ENCODE measurements at regions not wholly inside any gene's neighbourhood (a gene's known extent, or its start where the extent isn't known, plus 50 kb on each side); places are given as distances from the start of the nearest gene placed in this dataset.

- peaks cover 1% of the 10 kb centered on the region for H3K27me3 Mint-ChIP-seq
- H3K4me3 Mint-ChIP-seq: no peak overlapping the region
- no peaks in the 10 kb centered on the region for H3K36me3 Mint-ChIP-seq
- H3K27ac Mint-ChIP-seq: no peak overlapping the region
- peaks cover 5 to 10% (median 6%) of the 10 kb centered on the region in 3 donors for H3K9me3 Mint-ChIP-seq
- no peaks in the 10 kb centered on the region for H3K4me1 Mint-ChIP-seq
Measured at GRCh38 chr1:79807816-79808215, 801.3 kb upstream of the ADGRL4 start.

- peaks cover 0 to 7% (median 4%) of the 10 kb centered on the region in 3 donors for H3K4me1 Mint-ChIP-seq
- H3K9me3 Mint-ChIP-seq: peaks cover 0 to 9% (median 0%) of the 10 kb centered on the region in 3 donors
- no peak overlapping the region for H3K4me3 Mint-ChIP-seq
- H3K27me3 Mint-ChIP-seq: no peaks in the 10 kb centered on the region
- peaks cover 2% of the 10 kb centered on the region for H3K36me3 Mint-ChIP-seq
- no peak overlapping the region for H3K27ac Mint-ChIP-seq
Measured at GRCh38 chr1:79797487-79797886, 791.0 kb upstream of the ADGRL4 start.

GRCh38 chr1:79796434-79796833 lies 789.9 kb upstream of the ADGRL4 start:
- Mint-ChIP-seq H3K9me3 (peaks cover 0 to 9% (median 0%) of the 10 kb centered on the region in 3 donors), H3K4me1 (peaks cover 0 to 11% (median 4%) of the 10 kb centered on the region in 3 donors), H3K4me3 (no peak overlapping the region), H3K36me3 (peaks cover 2% of the 10 kb centered on the region), H3K27me3 (no peaks in the 10 kb centered on the region), H3K27ac (no peak overlapping the region)

GRCh38 chr1:79792219-79792930 lies 785.8 kb upstream of the ADGRL4 start:
- Mint-ChIP-seq H3K27me3 (no peaks in the 10 kb centered on the region), H3K36me3 (no peaks in the 10 kb centered on the region), H3K9me3 (peaks cover 0 to 9% (median 0%) of the 10 kb centered on the region in 3 donors), H3K4me3 (no peak overlapping the region), H3K27ac (no peak overlapping the region), H3K4me1 (peaks cover 0 to 11% (median 4%) of the 10 kb centered on the region in 3 donors)

GRCh38 chr1:79791488-79792218 lies 785.1 kb upstream of the ADGRL4 start:
- H3K27me3 Mint-ChIP-seq: no peaks in the 10 kb centered on the region
- H3K27ac Mint-ChIP-seq: no peak overlapping the region
- no peaks in the 10 kb centered on the region for H3K36me3 Mint-ChIP-seq
- peaks cover 0 to 9% (median 0%) of the 10 kb centered on the region in 3 donors for H3K9me3 Mint-ChIP-seq
- H3K4me1 Mint-ChIP-seq: peaks cover 1 to 11% (median 4%) of the 10 kb centered on the region in 3 donors
- no peak overlapping the region for H3K4me3 Mint-ChIP-seq

GRCh38 chr1:79790950-79791349 lies 784.4 kb upstream of the ADGRL4 start:
- no peak overlapping the region for H3K4me3 Mint-ChIP-seq
- peaks cover 2% of the 10 kb centered on the region for H3K36me3 Mint-ChIP-seq
- no peaks in the 10 kb centered on the region for H3K27me3 Mint-ChIP-seq
- peaks cover 5 to 11% (median 5%) of the 10 kb centered on the region in 3 donors for H3K4me1 Mint-ChIP-seq
- peaks cover 0 to 9% (median 0%) of the 10 kb centered on the region in 3 donors for H3K9me3 Mint-ChIP-seq
- H3K27ac Mint-ChIP-seq: peak overlapping the region in 1 of 3 donors; percentile 6

- no peak overlapping the region for H3K4me3 Mint-ChIP-seq
- no peak overlapping the region for H3K27ac Mint-ChIP-seq
- H3K36me3 Mint-ChIP-seq: peaks cover 3% of the 10 kb centered on the region
- no peaks in the 10 kb centered on the region for H3K9me3 Mint-ChIP-seq
- no peaks in the 10 kb centered on the region for H3K27me3 Mint-ChIP-seq
- peaks cover 1 to 5% (median 5%) of the 10 kb centered on the region in 3 donors for H3K4me1 Mint-ChIP-seq
Measured at GRCh38 chr1:79787631-79788030, 781.1 kb upstream of the ADGRL4 start.

- Mint-ChIP-seq H3K36me3 (peaks cover 3% of the 10 kb centered on the region), H3K4me1 (peaks cover 0 to 5% (median 2%) of the 10 kb centered on the region in 3 donors), H3K9me3 (no peaks in the 10 kb centered on the region), H3K27me3 (no peaks in the 10 kb centered on the region), H3K27ac (no peak overlapping the region), H3K4me3 (no peak overlapping the region)
Measured at GRCh38 chr1:79785964-79786363, 779.4 kb upstream of the ADGRL4 start.

GRCh38 chr1:79785561-79785960 lies 779.0 kb upstream of the ADGRL4 start:
- Mint-ChIP-seq H3K4me1 (peaks cover 0 to 5% (median 2%) of the 10 kb centered on the region in 3 donors), H3K27me3 (no peaks in the 10 kb centered on the region), H3K9me3 (no peaks in the 10 kb centered on the region), H3K4me3 (no peak overlapping the region), H3K36me3 (peaks cover 3% of the 10 kb centered on the region), H3K27ac (no peak overlapping the region)

GRCh38 chr1:79781261-79781660 lies 774.7 kb upstream of the ADGRL4 start:
- no peaks in the 10 kb centered on the region for H3K9me3 Mint-ChIP-seq
- H3K36me3 Mint-ChIP-seq: peaks cover 1% of the 10 kb centered on the region
- no peak overlapping the region for H3K27ac Mint-ChIP-seq
- H3K4me1 Mint-ChIP-seq: peaks cover 10 to 11% (median 10%) of the 10 kb centered on the region in 3 donors
- H3K27me3 Mint-ChIP-seq: no peaks in the 10 kb centered on the region
- no peak overlapping the region for H3K4me3 Mint-ChIP-seq

- H3K4me1 Mint-ChIP-seq: peaks cover 10 to 11% (median 10%) of the 10 kb centered on the region in 3 donors
- H3K4me3 Mint-ChIP-seq: peak overlapping the region in 1 of 4 donors; percentile 38
- H3K9me3 Mint-ChIP-seq: peaks cover 0 to 1% (median 0%) of the 10 kb centered on the region in 3 donors
Measured at GRCh38 chr1:79777481-79778219, 771.1 kb upstream of the ADGRL4 start.

GRCh38 chr1:79775402-79775801 lies 768.9 kb upstream of the ADGRL4 start:
- H3K4me1 Mint-ChIP-seq: peaks cover 9 to 11% (median 10%) of the 10 kb centered on the region in 3 donors
- no peak overlapping the region for H3K27ac Mint-ChIP-seq
- H3K27me3 Mint-ChIP-seq: no peaks in the 10 kb centered on the region
- no peaks in the 10 kb centered on the region for H3K36me3 Mint-ChIP-seq
- H3K9me3 Mint-ChIP-seq: peaks cover 0 to 1% (median 0%) of the 10 kb centered on the region in 3 donors
- H3K4me3 Mint-ChIP-seq: no peak overlapping the region

More at GRCh38 chr1:79777481-79778219, 771.1 kb upstream of the ADGRL4 start:
- H3K36me3 Mint-ChIP-seq: no peaks in the 10 kb centered on the region
- no peaks in the 10 kb centered on the region for H3K27me3 Mint-ChIP-seq
- peak overlapping the region in 1 of 3 donors; percentile 69 for H3K27ac Mint-ChIP-seq

GRCh38 chr1:79773385-79773784 lies 766.9 kb upstream of the ADGRL4 start:
- H3K9me3 Mint-ChIP-seq: peaks cover 0 to 1% (median 0%) of the 10 kb centered on the region in 3 donors

GRCh38 chr1:79762461-79762860 lies 755.9 kb upstream of the ADGRL4 start:
- Mint-ChIP-seq H3K27ac (no peak overlapping the region), H3K36me3 (no peaks in the 10 kb centered on the region), H3K27me3 (no peaks in the 10 kb centered on the region), H3K9me3 (peaks cover 0 to 4% (median 0%) of the 10 kb centered on the region in 3 donors), H3K4me1 (no peaks in the 10 kb centered on the region), H3K4me3 (no peak overlapping the region)

More at GRCh38 chr1:79773385-79773784, 766.9 kb upstream of the ADGRL4 start:
- Mint-ChIP-seq H3K27ac (no peak overlapping the region), H3K36me3 (no peaks in the 10 kb centered on the region), H3K27me3 (no peaks in the 10 kb centered on the region), H3K4me1 (peaks cover 7 to 10% (median 9%) of the 10 kb centered on the region in 3 donors), H3K4me3 (no peak overlapping the region)

GRCh38 chr1:79760531-79760930 lies 754.0 kb upstream of the ADGRL4 start:
- Mint-ChIP-seq H3K4me1 (no peaks in the 10 kb centered on the region), H3K27me3 (no peaks in the 10 kb centered on the region), H3K36me3 (peaks cover 3% of the 10 kb centered on the region), H3K27ac (no peak overlapping the region), H3K9me3 (peaks cover 0 to 7% (median 2%) of the 10 kb centered on the region in 3 donors), H3K4me3 (no peak overlapping the region)
